ENCODE measurements at regions not wholly inside any gene's neighbourhood (a gene's known extent, or its start where the extent isn't known, plus 50 kb on each side); places are given as distances from the start of the nearest gene placed in this dataset.

- WGBS, result 89% methylated on average over 2 of the region's 2 CpGs
- no peaks in the 10 kb centered on the region for H3K4me1 ChIP-seq (replicated peaks)
- H3K36me3 ChIP-seq, result no peaks in the 10 kb centered on the region
- DNase-seq (ENCODE audit: low spot score), result no peak
- no peak for TF ChIP-seq POLR2AphosphoS5 (IDR thresholded peaks at IDR 0.05)
- TF ChIP-seq POLR2A (IDR thresholded peaks at IDR 0.05), result no peak
- no peak for TF ChIP-seq CTCF (IDR thresholded peaks at IDR 0.05)
- no peak overlapping the region for H3K27ac ChIP-seq
- H3K9me3 ChIP-seq, result no peaks in the 10 kb centered on the region
- intact Hi-C loops (cut with DNase I), result no loop called here
- no peak overlapping the region for H3K4me3 ChIP-seq
- H3K27me3 ChIP-seq (replicated peaks; ENCODE audit: insufficient read depth), result no peaks in the 10 kb centered on the region
Observed at GRCh38 chr3:5444253-5444652, 256.7 kb downstream of the EDEM1 start.

GRCh38 chr3:5445676-5446201, 258.2 kb downstream of the EDEM1 start:
- intact Hi-C loops (cut with DNase I), result loop anchor here (5.0 kb wide), 1 partner anchor 447 kb away; no protein-coding TSS in a partner anchor
- Histone ChIP-seq H3K27me3 (replicated peaks; ENCODE audit: insufficient read depth) (no peaks in the 10 kb centered on the region), H3K9me3 (no peaks in the 10 kb centered on the region), H3K4me3 (no peak overlapping the region), H3K27ac (no peak overlapping the region), H3K4me1 (replicated peaks) (no peaks in the 10 kb centered on the region), H3K36me3 (no peaks in the 10 kb centered on the region)
- 77% methylated on average over 5 of the region's 5 CpGs for WGBS
- no peak for DNase-seq (ENCODE audit: low spot score)
- TF ChIP-seq POLR2A (IDR thresholded peaks at IDR 0.05) (no peak), POLR2AphosphoS5 (IDR thresholded peaks at IDR 0.05) (no peak), CTCF (IDR thresholded peaks at IDR 0.05) (no peak)

- Histone ChIP-seq H3K9me3 (no peaks in the 10 kb centered on the region), H3K27me3 (replicated peaks; ENCODE audit: insufficient read depth) (no peaks in the 10 kb centered on the region), H3K36me3 (no peaks in the 10 kb centered on the region), H3K4me1 (replicated peaks) (no peaks in the 10 kb centered on the region), H3K4me3 (no peak overlapping the region), H3K27ac (no peak overlapping the region)
- no peak for TF ChIP-seq POLR2AphosphoS5 (IDR thresholded peaks at IDR 0.05)
- TF ChIP-seq CTCF (IDR thresholded peaks at IDR 0.05), result no peak
- no peak for TF ChIP-seq POLR2A (IDR thresholded peaks at IDR 0.05)
- DNase-seq (ENCODE audit: low spot score), result no peak
- 82% methylated on average over 5 of the region's 5 CpGs for WGBS
- intact Hi-C loops (cut with DNase I), result loop anchor here (5.0 kb wide), 1 partner anchor 444 kb away; no protein-coding TSS in a partner anchor
Observed at GRCh38 chr3:5448246-5448645, 260.7 kb downstream of the EDEM1 start.

- no peak overlapping the region for H3K4me3 ChIP-seq
- H3K27ac ChIP-seq, result no peak overlapping the region
- H3K9me3 ChIP-seq, result no peaks in the 10 kb centered on the region
- no peaks in the 10 kb centered on the region for H3K36me3 ChIP-seq
- no peaks in the 10 kb centered on the region for H3K27me3 ChIP-seq (replicated peaks; ENCODE audit: insufficient read depth)
- intact Hi-C loops (cut with DNase I), result loop anchor here (5.0 kb wide), 1 partner anchor 443 kb away; no protein-coding TSS in a partner anchor
- WGBS, result 74% methylated on average over 2 of the region's 2 CpGs
- DNase-seq (ENCODE audit: low spot score), result no peak
- TF ChIP-seq CTCF (IDR thresholded peaks at IDR 0.05) (no peak), POLR2AphosphoS5 (IDR thresholded peaks at IDR 0.05) (no peak)
- no peaks in the 10 kb centered on the region for H3K4me1 ChIP-seq (replicated peaks)
Observed at GRCh38 chr3:5448816-5449215, 261.3 kb downstream of the EDEM1 start.

- Histone ChIP-seq H3K27me3 (replicated peaks; ENCODE audit: insufficient read depth) (no peaks in the 10 kb centered on the region), H3K4me1 (replicated peaks) (no peaks in the 10 kb centered on the region), H3K27ac (no peak overlapping the region), H3K36me3 (no peaks in the 10 kb centered on the region), H3K4me3 (no peak overlapping the region), H3K9me3 (no peaks in the 10 kb centered on the region)
- intact Hi-C loops (cut with DNase I), result no loop called here
- WGBS, result 82% methylated on average over 1 of the region's 1 CpG
- no peak for TF ChIP-seq CTCF (IDR thresholded peaks at IDR 0.05)
- TF ChIP-seq POLR2A (IDR thresholded peaks at IDR 0.05), result no peak
- no peak for TF ChIP-seq POLR2AphosphoS5 (IDR thresholded peaks at IDR 0.05)
- no peak for DNase-seq (ENCODE audit: low spot score)
Observed at GRCh38 chr3:5456199-5456598, 268.7 kb downstream of the EDEM1 start.

Measured in prostate gland (tissue), 2 donors.